PC-9 (cell line): ENCODE measurements at regions not wholly inside any gene's neighbourhood (a gene's known extent, or its start where the extent isn't known, plus 50 kb on each side); places are given as distances from the start of the nearest gene placed in this dataset.

Source experiments
- BruUV-seq: library from RNA; stranded (reverse); fragments of 400-500 nt; replicated peaks from 2 replicates; lab custom pipeline; 2021; lab: Mats Ljungman, UMichigan
- CTCF ChIA-PET: fragments of 300-600 bp; sonication (Branson Sonifier 250); formaldehyde crosslinking; loops from one replicate; lab custom pipeline; 2022; ENCODE audit warnings: antibody characterized with exemption; lab: Charles Lee
- POLR2A ChIA-PET: fragments of 300-600 bp; sonication (Branson Sonifier 250); formaldehyde crosslinking; loops from one replicate; lab custom pipeline; 2022; ENCODE audit warnings: antibody characterized with exemption; ENCODE audit not compliant: unreplicated experiment; lab: Charles Lee
- DNase-seq, 2 experiments: peaks; one replicate each; pipeline versions ENCODE4 v3.0.0 to v3.0.0-alpha.2; 2015 to 2022; ENCODE audit warnings: mixed read lengths in 1 of 2
- H2AFZ ChIP-seq: fragments of 200-600 bp; sonication (generic); 2 replicates; pipeline ENCODE4 v1.8.1; 2017; ENCODE audit warnings: antibody characterized with exemption
- H3F3A ChIP-seq: fragments of 200-600 bp; sonication (generic); 2 replicates; pipeline ENCODE4 v1.8.1; 2017; ENCODE audit warnings: antibody characterized with exemption, mild to moderate bottlenecking, low read depth; ENCODE audit not compliant: insufficient read depth
- H3K27ac ChIP-seq: fragments of 200-600 bp; sonication (generic); 2 replicates; pipeline ENCODE4 v1.6.1; 2016; ENCODE audit warnings: mixed run types
- H3K27me3 ChIP-seq: fragments of 200-600 bp; sonication (generic); 2 replicates; pipeline ENCODE4 v1.6.1; 2016; ENCODE audit warnings: low read depth, mixed run types; ENCODE audit not compliant: insufficient read depth
- H3K36me3 ChIP-seq: fragments of 200-600 bp; sonication (generic); 2 replicates; pipeline ENCODE4 v1.6.1; 2016; ENCODE audit warnings: low read depth, mixed run types
- H3K4me1 ChIP-seq: fragments of 200-600 bp; sonication (generic); replicated peaks from 2 replicates; pipeline ENCODE4 v1.6.1; 2016; ENCODE audit warnings: mixed run types; ENCODE audit not compliant: insufficient read depth
- H3K4me2 ChIP-seq: fragments of 200-600 bp; sonication (generic); 2 replicates; pipeline ENCODE4 v1.6.1; 2017; ENCODE audit warnings: mixed run types
- H3K4me3 ChIP-seq: fragments of 200-600 bp; sonication (generic); 2 replicates; pipeline ENCODE4 v1.6.1; 2016; ENCODE audit warnings: mixed run types
- H3K79me2 ChIP-seq: fragments of 200-600 bp; sonication (generic); 2 replicates; pipeline ENCODE4 v1.6.1; 2017; ENCODE audit warnings: low read depth, mixed run types
- H3K9me2 ChIP-seq: fragments of 200-600 bp; sonication (generic); 2 replicates; pipeline ENCODE4 v1.8.1; 2017; ENCODE audit warnings: mild to moderate bottlenecking; ENCODE audit not compliant: insufficient read depth
- H3K9me3 ChIP-seq: fragments of 200-600 bp; sonication (generic); 2 replicates; pipeline ENCODE4 v1.8.1; 2016; ENCODE audit warnings: low read depth; ENCODE audit not compliant: insufficient read depth
- H4K20me1 ChIP-seq: fragments of 200-600 bp; sonication (generic); 2 replicates; pipeline ENCODE4 v1.8.1; 2017; ENCODE audit not compliant: insufficient read depth
- CTCF ChIP-seq: fragments of 200-600 bp; sonication (generic); conservative IDR thresholded peaks from 2 replicates; pipeline ENCODE4 v1.6.1; 2017; ENCODE audit warnings: mixed run types, antibody characterized with exemption, mild to moderate bottlenecking, moderate library complexity
- EZH2 ChIP-seq: fragments of 200-600 bp; sonication (generic); IDR thresholded peaks from 2 replicates; pipeline ENCODE4 v1.8.0; 2017; ENCODE audit warnings: antibody characterized with exemption, low read depth
- intact Hi-C: fragments of 100-400 bp; cut with micrococcal nuclease; formaldehyde crosslinking; loops from one replicate; pipeline ENCODE4 v1.10.0; 2022; ENCODE audit not compliant: unreplicated experiment

DNA sequence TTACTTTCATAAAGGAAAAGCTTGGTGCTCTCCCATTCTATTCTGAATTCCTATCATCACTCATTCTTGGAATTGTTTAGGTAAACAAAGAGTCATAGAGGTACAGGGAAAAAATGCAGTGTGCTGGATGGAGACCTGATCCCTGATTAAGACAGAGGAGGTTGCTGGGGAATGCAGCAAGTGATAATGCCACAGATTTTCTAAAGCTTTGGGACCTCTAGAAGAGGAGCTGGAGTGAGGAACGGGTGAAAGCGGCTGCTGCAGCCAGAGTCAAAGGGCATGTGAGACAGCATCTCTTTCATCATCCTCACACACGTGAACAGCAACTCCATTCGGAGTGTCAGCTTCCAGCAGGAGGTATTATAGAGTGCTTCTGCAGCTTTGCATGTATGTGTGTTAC is 54.9 kb upstream of the DIPK1A start:
- H3K27me3 ChIP-seq: no peaks in the 10 kb centered on the region
- no peak for TF ChIP-seq EZH2
- no peak for TF ChIP-seq CTCF
- peaks cover 61% of the 10 kb centered on the region for H3K4me1 ChIP-seq
- H3F3A ChIP-seq: peaks cover 45% of the 10 kb centered on the region
- H3K4me3 ChIP-seq: peak overlapping the region; percentile 32
- BruUV-seq: no TSS peak
- peak; percentile 14 to 87 for DNase-seq
- H3K27ac ChIP-seq: peak overlapping the region; percentile 93
- H3K79me2 ChIP-seq: no peaks in the 10 kb centered on the region
- H3K4me2 ChIP-seq: peak overlapping the region; percentile 70
- intact Hi-C loops: no loop called here
- peak overlapping the region; percentile 35 for H2AFZ ChIP-seq
- H3K9me3 ChIP-seq: no peaks in the 10 kb centered on the region
- ChIA-PET POLR2A (interaction anchor here (0.6 to 1.2 kb wide), 4 partner anchors 45 to 1089 kb away, joined by 3 to 5 read pairs (median 4); partner anchors contain the start of gene DIPK1A), CTCF (interaction anchor here (0.5 to 0.7 kb wide), 2 partner anchors 159 to 268 kb away, joined by 3 to 9 read pairs; no protein-coding TSS in a partner anchor)
- no peaks in the 10 kb centered on the region for H4K20me1 ChIP-seq
- no peaks in the 10 kb centered on the region for H3K9me2 ChIP-seq
- no peaks in the 10 kb centered on the region for H3K36me3 ChIP-seq

DNA sequence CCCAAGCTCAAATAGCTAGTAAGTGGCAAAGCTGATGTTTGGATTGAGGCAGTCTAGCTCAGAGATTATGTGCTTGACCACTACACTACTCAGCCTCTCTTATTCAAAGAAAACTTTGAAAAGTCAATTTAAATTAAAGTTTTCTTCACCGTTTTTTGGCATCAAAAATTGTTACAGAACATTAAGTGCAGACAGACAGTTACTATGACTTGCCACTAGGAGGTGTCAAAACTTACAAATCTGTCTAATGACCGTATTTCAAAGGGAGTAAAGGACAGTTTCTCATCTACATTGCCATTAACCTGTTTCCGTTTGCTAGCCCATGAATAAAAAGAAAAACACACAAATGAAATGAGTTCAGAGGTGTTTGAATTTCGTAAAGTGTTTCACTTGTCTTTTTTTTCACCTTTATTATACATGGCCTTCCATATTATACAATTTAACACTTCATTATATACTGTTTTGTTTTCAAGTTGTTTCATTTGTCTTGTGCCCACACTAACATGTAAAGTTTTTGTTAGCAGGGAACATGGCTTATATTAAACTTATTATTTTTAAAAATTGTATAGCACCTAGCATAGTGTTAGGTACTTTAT is 57.4 kb upstream of the MTF2 start:
- no peaks in the 10 kb centered on the region for H3K9me3 ChIP-seq
- TF ChIP-seq EZH2: no peak
- TF ChIP-seq CTCF: peak; percentile 97
- no peak overlapping the region for H2AFZ ChIP-seq
- H3K36me3 ChIP-seq: no peaks in the 10 kb centered on the region
- ChIA-PET CTCF (no interaction called here), POLR2A (no interaction called here)
- intact Hi-C loops: loop anchor here (1.0 kb wide), 1 partner anchor 41 kb away; no protein-coding TSS in a partner anchor
- peaks cover 13% of the 10 kb centered on the region for H3K4me1 ChIP-seq
- BruUV-seq: no TSS peak
- H3K9me2 ChIP-seq: no peaks in the 10 kb centered on the region
- no peaks in the 10 kb centered on the region for H3K79me2 ChIP-seq
- H3K27ac ChIP-seq: no peak overlapping the region
- H3F3A ChIP-seq: peaks cover 11% of the 10 kb centered on the region
- H3K27me3 ChIP-seq: no peaks in the 10 kb centered on the region
- H4K20me1 ChIP-seq: no peaks in the 10 kb centered on the region
- H3K4me3 ChIP-seq: no peak overlapping the region
- H3K4me2 ChIP-seq: 0 out of 2 replicates have a peak overlapping the region, but pooled peaks have one; percentile 13
- peak in 1 of 2 experiments; percentile 56 for DNase-seq

- no peak for DNase-seq
- Histone ChIP-seq H3K4me2 (no peak overlapping the region), H3K4me1 (peaks cover 3% of the 10 kb centered on the region), H4K20me1 (no peaks in the 10 kb centered on the region), H2AFZ (no peak overlapping the region), H3K9me3 (no peaks in the 10 kb centered on the region), H3K36me3 (no peaks in the 10 kb centered on the region), H3K4me3 (no peak overlapping the region), H3K27ac (no peak overlapping the region), H3F3A (peaks cover 1% of the 10 kb centered on the region; the same call in 1 of the 2 replicates), H3K9me2 (no peaks in the 10 kb centered on the region), H3K27me3 (no peaks in the 10 kb centered on the region), H3K79me2 (no peaks in the 10 kb centered on the region)
- TF ChIP-seq EZH2 (no peak), CTCF (no peak)
- BruUV-seq: no TSS peak
- intact Hi-C loops: no loop called here
- ChIA-PET CTCF (interaction anchor here (0.5 to 1.3 kb wide), 2 partner anchors 14 to 40 kb away, joined by 3 to 4 read pairs; no protein-coding TSS in a partner anchor), POLR2A (no interaction called here)
Measured at GRCh38 chr1:93022580-93022979, 56.5 kb upstream of the MTF2 start.
